Spleen (tissue), 11 donors: ENCODE measurements at regions not wholly inside any gene's neighbourhood (a gene's known extent, or its start where the extent isn't known, plus 50 kb on each side); places are given as distances from the start of the nearest gene placed in this dataset.

Experiments used
- DNase-seq: peaks from one replicate; pipeline ENCODE4 v3.0.0-alpha.2; 2020
- H3K27ac ChIP-seq, 8 donors: fragments of 200-600 bp; sonication (generic) in 7 of 8; 1 replicate in 4 of 8; 2 replicates in 4 of 8; pipeline versions ENCODE4 v1.5.0 to v1.8.0; 2016 to 2021; ENCODE audit warnings: inconsistent platforms in 4 of 8, mild to moderate bottlenecking in 4 of 8, moderate library complexity in 1 of 8
- H3K27me3 ChIP-seq, 7 donors: fragments of 200-600 bp; sonication (generic) in 6 of 7; replicated peaks in 1 of 7; 1 replicate in 4 of 7; 2 replicates in 3 of 7; pipeline versions ENCODE4 v1.5.0 to v1.8.0; 2016 to 2021; ENCODE audit warnings: inconsistent platforms in 3 of 7, mild to moderate bottlenecking in 1 of 7
- H3K36me3 ChIP-seq, 6 donors: fragments of 200-600 bp; sonication (generic) in 5 of 6; 1 replicate in 4 of 6; 2 replicates in 2 of 6; pipeline versions ENCODE4 v1.5.0 to v1.8.0; 2016 to 2021; ENCODE audit warnings: inconsistent platforms in 2 of 6
- H3K4me1 ChIP-seq, 6 donors: fragments of 200-600 bp; sonication (generic) in 5 of 6; 1 replicate in 3 of 6; 2 replicates in 3 of 6; pipeline versions ENCODE4 v1.5.0 to v1.8.0; 2016 to 2021; ENCODE audit warnings: inconsistent platforms in 3 of 6
- H3K4me3 ChIP-seq, 8 donors: fragments of 200-600 bp; sonication (generic) in 7 of 8; 1 replicate in 4 of 8; 2 replicates in 4 of 8; pipeline versions ENCODE4 v1.5.0 to v1.8.0; 2016 to 2021; ENCODE audit warnings: inconsistent platforms in 4 of 8, mild to moderate bottlenecking in 4 of 8, moderate library complexity in 2 of 8
- H3K9me3 ChIP-seq, 8 donors: fragments of 200-600 bp; sonication (generic) in 7 of 8; 1 replicate in 4 of 8; 2 replicates in 4 of 8; pipeline versions ENCODE4 v1.5.0 to v1.8.0; 2016 to 2021; ENCODE audit warnings: inconsistent platforms in 4 of 8
- POLR2A ChIP-seq, 3 donors: fragments of 450-650 bp; IDR thresholded peaks; one replicate each; pipeline ENCODE4 v1.5.1; 2017; ENCODE audit warnings: antibody characterized with exemption in 3 of 3, mild to moderate bottlenecking in 1 of 3
- POLR2AphosphoS5 ChIP-seq, 3 donors: sonication (generic); formaldehyde crosslinking; IDR thresholded peaks; one replicate each; pipeline ENCODE4 v1.5.1; 2017; ENCODE audit warnings: antibody characterized with exemption in 3 of 3
- WGBS, 5 donors: extraction: QIAGEN DNeasy Blood & Tissue Kit in 3 of 5; methylation state at CpG; one replicate each; pipeline versions ENCODE4 v1.1.5 to v1.1.7; 2013 to 2018; 5-methylcytosine and 5-hydroxymethylcytosine counted together
- intact Hi-C: fragments of 100-400 bp; cut with DNase I; formaldehyde crosslinking; loops from one replicate; pipeline ENCODE4 v1.15.0; 2023; ENCODE audit warnings: low total_unique reads
- TF ChIP-seq, protein P1 (sequence below), 11 experiments: fragments of 200-600 bp in 7 of 11; fragments of 450-650 bp in 4 of 11; sonication (generic) in 4 of 11; IDR thresholded peaks in 8 of 11; conservative IDR thresholded peaks in 3 of 11; 1 replicate in 7 of 11; 2 replicates in 4 of 11; pipeline versions ENCODE4 v1.4.0 to v1.8.0; 2016 to 2021; ENCODE audit warnings: antibody characterized with exemption in 11 of 11, inconsistent platforms in 4 of 11, mild to moderate bottlenecking in 1 of 11
- donor health status: healthy with polysubstance abuse.
- donor health status: DM: no; HTN: no; CAD: no; lungs with moderate emphysema.
- donor health status: DM: no; HTN: no; CAD: no.
- donor health status: Bipolar disorder and iron deficiency.
- donor health status: healthy.
- donor health status: DM: no; HTN: no; CAD: no.
- donor health status: DM: yes; HTN: yes; CAD: no.

DNA sequence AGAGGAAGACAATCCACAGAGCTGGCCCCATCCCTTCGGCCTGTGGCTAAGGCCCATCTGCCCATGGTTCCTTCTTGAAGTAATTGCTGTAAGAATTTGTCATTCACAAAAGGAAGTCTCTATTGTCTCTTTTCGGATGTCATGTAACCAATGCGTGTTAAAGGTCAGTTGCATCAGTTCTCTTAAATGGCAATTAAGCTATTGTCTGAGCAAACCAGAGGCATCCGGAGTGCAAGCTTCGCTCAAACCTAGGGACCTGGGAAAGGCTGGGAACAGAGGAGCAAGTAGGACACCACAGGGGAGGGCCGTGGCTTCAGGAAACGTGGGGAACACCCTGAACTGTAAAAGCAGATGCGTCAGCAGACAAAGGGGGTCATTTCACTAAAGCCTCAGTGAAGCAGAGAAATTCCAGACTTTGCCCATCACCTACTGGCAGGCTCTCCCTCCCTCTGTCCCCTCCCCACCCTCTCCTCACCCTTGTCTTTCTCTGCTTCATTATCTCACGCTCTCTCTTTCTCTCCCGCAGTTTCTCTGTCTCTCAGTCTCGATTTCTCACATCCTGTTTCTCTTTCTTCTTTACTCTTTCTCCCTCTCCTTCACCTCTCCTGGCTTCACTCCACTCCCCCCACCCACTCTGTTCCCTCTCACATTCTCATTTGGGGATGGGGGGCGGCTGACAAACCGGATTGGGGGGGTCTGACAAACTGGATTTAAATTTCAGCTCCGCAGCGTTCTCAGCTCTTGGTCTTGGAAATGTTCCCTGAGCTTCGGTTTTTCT lies 204.6 kb upstream of the TNP1 start:
- no peak overlapping the region for H3K4me3 ChIP-seq
- intact Hi-C loops = no loop called here
- H3K36me3 ChIP-seq = no peaks in the 10 kb centered on the region
- peaks cover 0 to 7% (median 2%) of the 10 kb centered on the region in 8 donors for H3K9me3 ChIP-seq
- peaks cover 0 to 9% (median 2%) of the 10 kb centered on the region in 6 donors for H3K4me1 ChIP-seq
- 53 to 65% (median 54%) methylated on average over 16 of the region's 16 CpGs for WGBS, 5 donors
- DNase-seq = no peak
- H3K27ac ChIP-seq = no peak overlapping the region
- H3K27me3 ChIP-seq = peaks cover 0 to 10% (median 0%) of the 10 kb centered on the region in 7 donors
- TF ChIP-seq, protein P1, sequence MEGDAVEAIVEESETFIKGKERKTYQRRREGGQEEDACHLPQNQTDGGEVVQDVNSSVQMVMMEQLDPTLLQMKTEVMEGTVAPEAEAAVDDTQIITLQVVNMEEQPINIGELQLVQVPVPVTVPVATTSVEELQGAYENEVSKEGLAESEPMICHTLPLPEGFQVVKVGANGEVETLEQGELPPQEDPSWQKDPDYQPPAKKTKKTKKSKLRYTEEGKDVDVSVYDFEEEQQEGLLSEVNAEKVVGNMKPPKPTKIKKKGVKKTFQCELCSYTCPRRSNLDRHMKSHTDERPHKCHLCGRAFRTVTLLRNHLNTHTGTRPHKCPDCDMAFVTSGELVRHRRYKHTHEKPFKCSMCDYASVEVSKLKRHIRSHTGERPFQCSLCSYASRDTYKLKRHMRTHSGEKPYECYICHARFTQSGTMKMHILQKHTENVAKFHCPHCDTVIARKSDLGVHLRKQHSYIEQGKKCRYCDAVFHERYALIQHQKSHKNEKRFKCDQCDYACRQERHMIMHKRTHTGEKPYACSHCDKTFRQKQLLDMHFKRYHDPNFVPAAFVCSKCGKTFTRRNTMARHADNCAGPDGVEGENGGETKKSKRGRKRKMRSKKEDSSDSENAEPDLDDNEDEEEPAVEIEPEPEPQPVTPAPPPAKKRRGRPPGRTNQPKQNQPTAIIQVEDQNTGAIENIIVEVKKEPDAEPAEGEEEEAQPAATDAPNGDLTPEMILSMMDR (IDR thresholded peaks at IDR 0.05 in 8 of 11, conservative IDR thresholded peaks at IDR 0.05 in 3 of 11) = no peak
- TF ChIP-seq POLR2A (IDR thresholded peaks at IDR 0.05) (no peak), POLR2AphosphoS5 (IDR thresholded peaks at IDR 0.05) (no peak)

DNA sequence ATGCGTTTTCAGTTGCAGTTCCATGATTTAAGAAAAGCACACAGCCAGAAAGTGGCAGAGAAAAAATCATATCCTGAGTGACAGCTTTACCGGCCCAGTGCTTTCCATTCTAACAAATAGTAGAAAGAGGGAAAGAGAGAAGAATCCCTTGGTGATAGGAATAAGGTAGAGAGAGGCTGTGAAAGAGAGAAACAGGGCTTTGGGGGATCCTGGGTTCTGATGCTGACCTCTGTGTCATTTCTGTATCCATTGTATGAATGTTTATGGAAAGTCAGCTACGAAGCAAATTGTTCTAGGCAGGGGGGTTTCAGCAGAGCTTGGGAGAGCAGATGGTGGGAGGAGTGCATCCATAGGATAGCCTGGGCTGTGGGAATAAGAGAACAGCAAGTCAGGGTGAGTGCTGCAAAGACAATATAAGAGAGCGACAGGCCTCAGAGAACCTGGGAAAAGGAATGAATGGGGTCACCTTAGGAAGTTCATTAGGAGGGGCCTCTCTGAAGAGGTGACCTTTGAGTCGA lies 203.4 kb upstream of the TNP1 start:
- Histone ChIP-seq H3K27ac (no peak overlapping the region), H3K4me3 (no peak overlapping the region), H3K4me1 (peaks cover 0 to 9% (median 2%) of the 10 kb centered on the region in 6 donors), H3K27me3 (peaks cover 0 to 10% (median 0%) of the 10 kb centered on the region in 7 donors), H3K9me3 (peaks cover 0 to 7% (median 2%) of the 10 kb centered on the region in 8 donors), H3K36me3 (no peaks in the 10 kb centered on the region)
- TF ChIP-seq POLR2A (IDR thresholded peaks at IDR 0.05) = no peak
- TF ChIP-seq, protein P1 (IDR thresholded peaks at IDR 0.05 in 8 of 11, conservative IDR thresholded peaks at IDR 0.05 in 3 of 11) = no peak
- no peak for TF ChIP-seq POLR2AphosphoS5 (IDR thresholded peaks at IDR 0.05)
- DNase-seq = no peak
- intact Hi-C loops = no loop called here
- WGBS, 5 donors = 72 to 85% (median 82%) methylated on average over 5 of the region's 5 CpGs

DNA sequence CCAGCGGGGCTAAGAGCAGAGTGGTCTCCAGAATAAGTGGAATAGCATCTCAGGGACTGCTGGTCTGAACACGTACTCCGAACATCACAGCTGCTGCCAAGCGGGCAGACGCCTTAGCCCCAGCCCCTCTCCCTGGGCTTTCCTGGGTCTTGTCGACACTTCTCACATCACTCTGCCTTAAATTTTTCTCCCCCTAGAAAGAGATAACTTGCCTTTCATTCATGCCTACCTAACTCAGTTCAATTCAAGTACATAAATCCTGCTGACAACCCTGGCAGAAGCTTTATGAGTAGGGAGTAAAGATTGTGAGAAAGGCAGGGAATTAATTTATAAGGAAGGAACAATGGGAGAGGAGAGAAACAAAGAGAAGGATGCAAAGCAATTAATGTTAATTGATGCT lies 202.9 kb upstream of the TNP1 start:
- intact Hi-C loops = no loop called here
- TF ChIP-seq, protein P1 (IDR thresholded peaks at IDR 0.05 in 8 of 11, conservative IDR thresholded peaks at IDR 0.05 in 3 of 11) = no peak
- TF ChIP-seq POLR2AphosphoS5 (IDR thresholded peaks at IDR 0.05) (no peak), POLR2A (IDR thresholded peaks at IDR 0.05) (no peak)
- DNase-seq = no peak
- 82 to 98% (median 95%) methylated on average over 6 of the region's 6 CpGs for WGBS, 5 donors
- Histone ChIP-seq H3K36me3 (no peaks in the 10 kb centered on the region), H3K4me3 (no peak overlapping the region), H3K27me3 (peaks cover 0 to 10% (median 0%) of the 10 kb centered on the region in 7 donors), H3K27ac (no peak overlapping the region), H3K9me3 (peaks cover 0 to 4% (median under 1%) of the 10 kb centered on the region in 8 donors), H3K4me1 (peaks cover 0 to 9% (median 2%) of the 10 kb centered on the region in 6 donors)

DNA sequence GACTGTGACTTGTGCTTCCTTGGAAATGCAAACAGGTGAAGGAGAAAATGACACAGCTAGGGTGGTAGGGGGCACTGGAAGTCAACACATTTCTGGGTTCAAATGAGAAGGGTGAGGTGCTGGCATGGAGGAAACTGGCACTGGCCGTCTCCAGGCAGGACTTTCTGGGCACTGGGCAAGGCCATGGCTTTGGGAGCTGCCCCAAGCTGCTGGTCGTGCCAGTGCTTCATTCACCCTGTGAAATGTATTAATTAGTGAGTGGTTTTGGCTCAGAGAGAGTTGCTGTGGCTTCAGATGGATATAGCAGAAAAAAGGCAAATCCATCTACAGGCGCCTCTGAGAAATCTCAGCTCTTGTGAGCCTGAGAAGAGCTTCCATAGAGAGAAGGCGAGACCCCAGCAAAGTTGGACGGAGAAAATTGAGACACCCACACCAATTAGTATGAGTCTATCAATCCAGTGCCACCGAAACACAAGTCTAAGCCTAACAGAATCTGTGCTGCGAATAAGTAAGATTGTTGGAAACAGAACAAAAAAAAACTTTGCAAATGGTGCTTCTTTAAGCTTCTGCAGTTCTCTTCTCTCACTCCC lies 202.1 kb upstream of the TNP1 start:
- intact Hi-C loops = no loop called here
- Histone ChIP-seq H3K4me3 (no peak overlapping the region), H3K9me3 (no peaks in the 10 kb centered on the region), H3K27me3 (peaks cover 0 to 9% (median 0%) of the 10 kb centered on the region in 7 donors), H3K27ac (no peak overlapping the region), H3K4me1 (peaks cover 0 to 9% (median 2%) of the 10 kb centered on the region in 6 donors), H3K36me3 (no peaks in the 10 kb centered on the region)
- DNase-seq = no peak
- TF ChIP-seq POLR2AphosphoS5 (IDR thresholded peaks at IDR 0.05) (no peak), POLR2A (IDR thresholded peaks at IDR 0.05) (no peak)
- TF ChIP-seq, protein P1 (IDR thresholded peaks at IDR 0.05 in 8 of 11, conservative IDR thresholded peaks at IDR 0.05 in 3 of 11) = no peak
- 84 to 93% (median 89%) methylated on average over 7 of the region's 7 CpGs for WGBS, 5 donors
